Neutrophil (primary cell): ENCODE measurements at regions not wholly inside any gene's neighbourhood (a gene's known extent, or its start where the extent isn't known, plus 50 kb on each side); places are given as distances from the start of the nearest gene placed in this dataset.

Experiments
- H3K27ac ChIP-seq: fragments of 200-600 bp; sonication (generic); 2 replicates; pipeline ENCODE4 v1.5.1; 2016; ENCODE audit warnings: mild to moderate bottlenecking, moderate library complexity
- H3K27me3 ChIP-seq: fragments of 200-600 bp; sonication (generic); 2 replicates; pipeline ENCODE4 v1.6.0; 2016; ENCODE audit warnings: mild to moderate bottlenecking
- H3K36me3 ChIP-seq: fragments of 200-600 bp; sonication (generic); 2 replicates; pipeline ENCODE4 v1.5.1; 2017
- H3K4me1 ChIP-seq, 2 experiments: fragments of 200-600 bp in 1 of 2; sonication (generic) in 1 of 2; 1 replicate in 1 of 2; 2 replicates in 1 of 2; pipeline versions ENCODE4 v1.5.1 to v1.6.1; 2013 to 2016; ENCODE audit warnings: low read depth in 1 of 2, low read length in 1 of 2, mild to moderate bottlenecking in 1 of 2, moderate library complexity in 1 of 2; ENCODE audit not compliant: control insufficient read depth in 1 of 2, insufficient read depth in 1 of 2
- H3K4me3 ChIP-seq, 2 experiments: fragments of 200-600 bp in 1 of 2; sonication (generic) in 1 of 2; 1 replicate in 1 of 2; 2 replicates in 1 of 2; pipeline ENCODE4 v1.5.1; 2013 to 2016; ENCODE audit warnings: low read depth in 1 of 2, low read length in 1 of 2, mild to moderate bottlenecking in 1 of 2, moderate library complexity in 1 of 2
- H3K9me3 ChIP-seq: fragments of 200-600 bp; sonication (generic); 2 replicates; pipeline ENCODE4 v1.5.1; 2016
- TF ChIP-seq, protein P1 (sequence below): fragments of 200-600 bp; sonication (generic); IDR thresholded peaks from 2 replicates; pipeline ENCODE4 v1.5.1; 2016; ENCODE audit warnings: antibody characterized with exemption

DNA sequence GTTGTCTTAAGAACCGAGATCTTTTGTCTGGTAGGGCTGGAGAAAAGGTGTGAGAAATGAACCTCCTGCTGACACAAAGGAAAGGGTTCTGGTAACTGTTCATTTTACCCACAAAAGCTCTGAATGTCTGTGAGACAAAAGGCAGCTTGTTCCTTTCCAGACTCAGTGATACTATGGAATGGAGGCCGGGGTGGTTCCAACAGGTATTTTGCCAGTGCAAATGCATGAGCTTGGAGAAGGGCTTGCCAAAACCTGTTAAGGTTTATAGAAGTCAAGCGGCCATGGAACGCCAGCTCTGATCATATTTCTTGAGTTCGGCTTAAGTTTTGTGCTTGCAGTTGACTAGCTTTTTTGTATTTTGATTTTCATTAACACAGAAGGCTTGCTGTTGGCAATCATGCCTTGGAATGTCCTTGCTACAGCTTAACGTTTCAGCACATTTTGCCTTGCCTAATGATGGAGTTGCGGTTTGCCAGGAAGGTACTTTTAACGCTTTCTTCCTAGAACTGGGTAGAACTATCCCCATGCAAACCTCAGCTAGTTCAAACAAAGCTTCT lies 328.6 kb downstream of the PIK3R1 start:
- H3K36me3 ChIP-seq: no peaks in the 10 kb centered on the region
- TF ChIP-seq, protein P1, sequence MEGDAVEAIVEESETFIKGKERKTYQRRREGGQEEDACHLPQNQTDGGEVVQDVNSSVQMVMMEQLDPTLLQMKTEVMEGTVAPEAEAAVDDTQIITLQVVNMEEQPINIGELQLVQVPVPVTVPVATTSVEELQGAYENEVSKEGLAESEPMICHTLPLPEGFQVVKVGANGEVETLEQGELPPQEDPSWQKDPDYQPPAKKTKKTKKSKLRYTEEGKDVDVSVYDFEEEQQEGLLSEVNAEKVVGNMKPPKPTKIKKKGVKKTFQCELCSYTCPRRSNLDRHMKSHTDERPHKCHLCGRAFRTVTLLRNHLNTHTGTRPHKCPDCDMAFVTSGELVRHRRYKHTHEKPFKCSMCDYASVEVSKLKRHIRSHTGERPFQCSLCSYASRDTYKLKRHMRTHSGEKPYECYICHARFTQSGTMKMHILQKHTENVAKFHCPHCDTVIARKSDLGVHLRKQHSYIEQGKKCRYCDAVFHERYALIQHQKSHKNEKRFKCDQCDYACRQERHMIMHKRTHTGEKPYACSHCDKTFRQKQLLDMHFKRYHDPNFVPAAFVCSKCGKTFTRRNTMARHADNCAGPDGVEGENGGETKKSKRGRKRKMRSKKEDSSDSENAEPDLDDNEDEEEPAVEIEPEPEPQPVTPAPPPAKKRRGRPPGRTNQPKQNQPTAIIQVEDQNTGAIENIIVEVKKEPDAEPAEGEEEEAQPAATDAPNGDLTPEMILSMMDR: no peak
- H3K9me3 ChIP-seq: no peaks in the 10 kb centered on the region
- H3K4me1 ChIP-seq: no peaks in the 10 kb centered on the region
- no peak overlapping the region for H3K4me3 ChIP-seq
- H3K27me3 ChIP-seq: no peaks in the 10 kb centered on the region
- H3K27ac ChIP-seq: no peak overlapping the region

DNA sequence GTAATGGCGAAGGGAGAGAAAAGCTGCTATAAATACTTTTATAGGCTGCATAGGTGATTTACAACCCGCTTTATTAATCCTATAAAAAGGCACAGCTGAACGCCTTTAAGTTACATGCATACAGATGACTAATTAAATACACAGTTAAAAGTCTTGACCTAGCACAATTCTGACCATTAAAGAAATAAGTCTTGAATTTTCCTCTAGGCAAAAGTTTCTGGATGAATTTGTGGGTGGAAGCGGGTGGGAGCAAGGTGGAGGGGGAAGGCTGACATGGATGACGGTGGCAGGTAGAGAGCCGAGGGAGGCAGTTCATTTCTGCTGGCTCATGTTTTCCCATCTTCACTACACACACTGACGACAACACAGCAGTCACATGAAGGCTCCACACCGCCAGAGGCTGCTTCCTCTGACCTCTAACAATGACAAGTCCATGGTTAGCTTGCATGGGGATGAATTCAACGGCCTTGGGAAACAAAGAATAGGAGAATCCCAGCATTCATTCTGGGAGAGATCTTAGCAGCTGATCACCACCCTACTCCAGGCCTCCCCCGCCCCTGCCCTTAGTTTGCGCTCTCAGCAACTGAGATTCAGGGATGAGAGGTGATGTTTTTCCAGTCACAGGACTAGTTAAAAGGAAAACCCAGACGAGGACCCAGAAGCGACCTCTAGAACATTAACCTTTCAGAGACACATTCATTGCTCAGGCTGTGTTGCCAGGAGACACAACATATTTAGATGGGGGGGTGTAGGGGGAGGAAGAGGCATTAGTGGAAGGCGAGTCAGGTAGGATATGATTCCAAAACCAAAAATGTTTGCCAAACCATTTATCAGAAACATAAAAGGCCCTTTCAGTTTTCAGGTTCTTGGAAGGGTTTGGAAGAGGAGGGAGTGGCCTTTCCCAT lies 329.3 kb downstream of the PIK3R1 start:
- H3K27ac ChIP-seq: no peak overlapping the region
- H3K4me1 ChIP-seq: no peaks in the 10 kb centered on the region
- no peaks in the 10 kb centered on the region for H3K9me3 ChIP-seq
- H3K27me3 ChIP-seq: no peaks in the 10 kb centered on the region
- H3K36me3 ChIP-seq: no peaks in the 10 kb centered on the region
- H3K4me3 ChIP-seq: no peak overlapping the region
- TF ChIP-seq, protein P1: no peak

DNA sequence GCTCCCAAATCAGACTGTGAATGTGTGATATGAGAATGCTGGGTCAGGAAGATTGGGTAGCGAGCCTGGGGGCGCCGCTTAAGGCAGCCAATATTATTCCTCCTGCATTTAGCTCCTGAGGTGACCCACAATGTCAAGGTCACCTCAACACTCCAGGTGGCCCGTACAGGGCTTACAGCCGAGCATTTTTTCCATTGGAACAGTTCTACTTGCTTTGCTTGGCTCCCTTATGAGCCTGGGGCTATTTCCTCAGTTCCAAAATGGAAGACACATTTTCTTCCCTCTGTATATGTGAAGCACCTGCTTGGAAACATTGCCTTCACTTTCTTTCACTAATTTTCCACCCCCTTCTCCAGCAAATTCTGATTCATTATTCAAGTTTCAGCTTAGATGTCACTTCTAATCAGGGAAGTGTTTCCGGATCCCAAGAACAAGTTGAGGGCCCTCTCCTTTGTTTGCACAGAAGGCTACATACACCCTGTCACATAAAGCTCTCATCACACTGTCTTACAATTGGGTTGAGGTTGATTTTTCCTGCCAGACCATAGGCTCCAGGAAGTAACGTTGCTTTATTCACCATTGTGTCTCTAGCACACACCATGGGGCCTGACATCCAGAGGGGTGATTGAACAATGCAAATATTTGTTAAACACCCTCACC lies 330.2 kb downstream of the PIK3R1 start:
- H3K4me1 ChIP-seq: no peaks in the 10 kb centered on the region
- H3K36me3 ChIP-seq: no peaks in the 10 kb centered on the region
- H3K9me3 ChIP-seq: no peaks in the 10 kb centered on the region
- H3K27me3 ChIP-seq: no peaks in the 10 kb centered on the region
- no peak overlapping the region for H3K27ac ChIP-seq
- TF ChIP-seq, protein P1: no peak
- H3K4me3 ChIP-seq: no peak overlapping the region

DNA sequence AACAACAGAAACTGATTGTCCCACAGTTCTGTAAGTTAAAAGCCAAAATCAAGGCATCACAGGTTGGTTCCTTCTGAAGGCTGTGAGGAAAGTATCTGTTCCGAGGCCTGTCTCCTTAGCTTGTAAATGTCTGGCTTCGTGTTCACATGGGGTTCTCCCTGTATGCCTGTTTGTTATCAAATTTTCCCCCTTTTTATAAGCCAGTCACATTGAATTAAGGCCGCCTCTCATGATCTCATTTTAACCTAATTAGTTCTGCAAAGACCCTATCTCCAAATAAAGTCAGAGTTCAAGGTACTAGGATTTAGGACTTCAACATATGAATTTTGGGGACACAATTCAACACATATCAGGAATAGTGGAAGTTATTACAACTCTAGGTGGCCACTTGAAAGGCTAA lies 331.5 kb downstream of the PIK3R1 start:
- Histone ChIP-seq H3K27ac (no peak overlapping the region), H3K9me3 (no peaks in the 10 kb centered on the region), H3K27me3 (no peaks in the 10 kb centered on the region), H3K4me1 (no peaks in the 10 kb centered on the region), H3K4me3 (no peak overlapping the region), H3K36me3 (no peaks in the 10 kb centered on the region)
- TF ChIP-seq, protein P1: no peak

DNA sequence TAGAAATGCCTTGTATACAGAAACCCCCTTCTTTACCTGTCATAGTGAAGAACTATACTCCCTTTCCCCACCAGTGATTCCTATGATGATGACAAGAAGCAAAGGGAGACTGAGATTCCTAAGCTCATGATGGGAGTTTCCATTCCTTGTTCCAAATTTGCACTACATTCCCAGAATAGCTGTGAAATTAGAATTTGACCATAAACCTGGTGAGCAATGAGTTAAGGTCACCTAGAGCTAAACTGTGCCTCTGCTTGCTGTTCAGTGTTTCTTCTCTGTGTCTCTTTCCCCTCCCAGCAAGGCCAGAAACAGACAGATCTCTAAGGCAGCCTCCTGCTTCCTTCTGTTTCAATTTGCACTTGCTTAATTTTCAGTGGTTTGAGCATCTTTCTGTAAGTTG lies 332.1 kb downstream of the PIK3R1 start:
- no peaks in the 10 kb centered on the region for H3K27me3 ChIP-seq
- no peak overlapping the region for H3K4me3 ChIP-seq
- no peak overlapping the region for H3K27ac ChIP-seq
- no peaks in the 10 kb centered on the region for H3K4me1 ChIP-seq
- no peaks in the 10 kb centered on the region for H3K36me3 ChIP-seq
- TF ChIP-seq, protein P1: no peak
- H3K9me3 ChIP-seq: no peaks in the 10 kb centered on the region
